PFSK-1 (cell line): ENCODE measurements at regions not wholly inside any gene's neighbourhood (a gene's known extent, or its start where the extent isn't known, plus 50 kb on each side); places are given as distances from the start of the nearest gene placed in this dataset.

Experiments used
- POLR2AphosphoS5 ChIP-seq: IDR thresholded peaks from 2 replicates; pipeline ENCODE4 v1.6.1; 2012; ENCODE audit warnings: low read depth, mild to moderate bottlenecking, control low read depth, low read length, moderate library complexity
- TAF1 ChIP-seq: IDR thresholded peaks from 2 replicates; pipeline ENCODE4 v1.6.1; 2012; ENCODE audit warnings: low read length, control low read depth, borderline replicate concordance; ENCODE audit not compliant: insufficient read depth

- TF ChIP-seq POLR2AphosphoS5 = no peak
- no peak for TF ChIP-seq TAF1
Observed at GRCh38 chr4:136709897-136710296, 822.4 kb downstream of the PCDH18 start.
